ENCODE measurements at regions not wholly inside any gene's neighbourhood (a gene's known extent, or its start where the extent isn't known, plus 50 kb on each side); places are given as distances from the start of the nearest gene placed in this dataset.

- Histone ChIP-seq H3K27me3 (no peaks in the 10 kb centered on the region), H3K9me3 (ENCODE audit: low read depth) (no peaks in the 10 kb centered on the region), H3K4me3 (no peak overlapping the region), H3K4me2 (no peak overlapping the region), H3K27ac (no peak overlapping the region), H4K20me1 (ENCODE audit: low read depth) (no peaks in the 10 kb centered on the region), H3K79me2 (ENCODE audit: low read depth) (no peaks in the 10 kb centered on the region), H2AFZ (replicated peaks) (no peak overlapping the region), H3K9ac (no peak overlapping the region), H3F3A (ENCODE audit: low read depth) (no peaks in the 10 kb centered on the region), H3K4me1 (no peaks in the 10 kb centered on the region), H3K36me3 (no peaks in the 10 kb centered on the region)
- Mint-ChIP-seq H3K36me3 (no peaks in the 10 kb centered on the region), H3K4me1 (no peaks in the 10 kb centered on the region), H3K27me3 (ENCODE audit: insufficient read depth, low read depth) (no peaks in the 10 kb centered on the region), H3K4me3 (no peak overlapping the region), H3K9me3 (peaks cover 7% of the 10 kb centered on the region), H3K27ac (no peak overlapping the region)
- TF ChIP-seq EZH2 (IDR thresholded peaks at IDR 0.05) (no peak), EZH2phosphoT487 (IDR thresholded peaks at IDR 0.05) (no peak)
- TF ChIP-seq, protein P1, sequence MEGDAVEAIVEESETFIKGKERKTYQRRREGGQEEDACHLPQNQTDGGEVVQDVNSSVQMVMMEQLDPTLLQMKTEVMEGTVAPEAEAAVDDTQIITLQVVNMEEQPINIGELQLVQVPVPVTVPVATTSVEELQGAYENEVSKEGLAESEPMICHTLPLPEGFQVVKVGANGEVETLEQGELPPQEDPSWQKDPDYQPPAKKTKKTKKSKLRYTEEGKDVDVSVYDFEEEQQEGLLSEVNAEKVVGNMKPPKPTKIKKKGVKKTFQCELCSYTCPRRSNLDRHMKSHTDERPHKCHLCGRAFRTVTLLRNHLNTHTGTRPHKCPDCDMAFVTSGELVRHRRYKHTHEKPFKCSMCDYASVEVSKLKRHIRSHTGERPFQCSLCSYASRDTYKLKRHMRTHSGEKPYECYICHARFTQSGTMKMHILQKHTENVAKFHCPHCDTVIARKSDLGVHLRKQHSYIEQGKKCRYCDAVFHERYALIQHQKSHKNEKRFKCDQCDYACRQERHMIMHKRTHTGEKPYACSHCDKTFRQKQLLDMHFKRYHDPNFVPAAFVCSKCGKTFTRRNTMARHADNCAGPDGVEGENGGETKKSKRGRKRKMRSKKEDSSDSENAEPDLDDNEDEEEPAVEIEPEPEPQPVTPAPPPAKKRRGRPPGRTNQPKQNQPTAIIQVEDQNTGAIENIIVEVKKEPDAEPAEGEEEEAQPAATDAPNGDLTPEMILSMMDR (IDR thresholded peaks at IDR 0.05) = no peak
- no peak for DNase-seq (ENCODE audit: low spot score)
Measured at GRCh38 chr2:56676966-56677365, 493.2 kb downstream of the CCDC85A start.

GRCh38 chr2:56680971-56681631 is 497.3 kb downstream of the CCDC85A start:
- Histone ChIP-seq H3K27ac (no peak overlapping the region), H3K4me1 (peaks cover 7% of the 10 kb centered on the region), H3K79me2 (ENCODE audit: low read depth) (no peaks in the 10 kb centered on the region), H3K36me3 (no peaks in the 10 kb centered on the region), H2AFZ (replicated peaks) (no peak overlapping the region), H3K4me2 (no peak overlapping the region), H3K27me3 (no peaks in the 10 kb centered on the region), H3K9ac (no peak overlapping the region), H4K20me1 (ENCODE audit: low read depth) (no peaks in the 10 kb centered on the region), H3K4me3 (no peak overlapping the region), H3K9me3 (ENCODE audit: low read depth) (no peaks in the 10 kb centered on the region), H3F3A (ENCODE audit: low read depth) (no peaks in the 10 kb centered on the region)
- no peak for DNase-seq (ENCODE audit: low spot score)
- Mint-ChIP-seq H3K4me3 (no peak overlapping the region), H3K4me1 (peaks cover 11% of the 10 kb centered on the region), H3K27me3 (ENCODE audit: insufficient read depth, low read depth) (no peaks in the 10 kb centered on the region), H3K27ac (no peak overlapping the region), H3K36me3 (no peaks in the 10 kb centered on the region), H3K9me3 (no peaks in the 10 kb centered on the region)
- TF ChIP-seq EZH2phosphoT487 (IDR thresholded peaks at IDR 0.05) (no peak), EZH2 (IDR thresholded peaks at IDR 0.05) (no peak)
- TF ChIP-seq, protein P1 (IDR thresholded peaks at IDR 0.05) = no peak

DNA sequence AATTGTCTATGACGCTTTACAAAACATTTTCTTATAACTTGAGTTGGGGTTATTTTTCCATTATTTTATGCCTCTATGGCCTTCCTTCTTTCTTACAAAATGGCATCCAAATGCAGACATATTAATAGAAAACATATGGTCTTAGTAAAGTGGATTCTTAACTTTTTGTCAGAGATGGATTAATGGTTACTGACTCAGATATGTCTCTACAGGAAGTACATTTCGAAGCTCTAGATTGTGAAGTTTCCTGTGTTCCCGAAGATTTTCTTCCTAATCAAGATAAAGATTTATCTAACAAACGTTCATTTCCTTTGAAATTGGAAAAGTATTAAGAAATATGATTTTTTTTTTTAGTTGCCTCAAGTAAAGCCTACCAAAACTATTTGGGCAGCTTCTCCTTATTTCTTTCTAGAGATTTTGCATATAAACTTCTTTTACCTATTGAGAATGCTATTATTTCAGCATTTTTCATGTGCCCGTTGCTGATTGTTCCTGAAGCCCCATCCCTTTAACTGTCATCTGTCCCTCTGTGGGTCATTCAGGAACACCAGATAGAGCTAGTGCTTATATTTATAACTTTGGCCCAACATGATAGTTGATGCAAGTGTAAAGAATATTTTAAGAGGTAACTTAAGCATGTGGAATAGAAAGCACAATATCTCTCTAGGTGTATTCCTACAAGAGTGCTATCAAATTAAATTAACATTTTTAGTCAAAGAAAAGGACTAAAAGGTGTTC is 498.0 kb downstream of the CCDC85A start:
- Mint-ChIP-seq H3K36me3 (no peaks in the 10 kb centered on the region), H3K4me3 (no peak overlapping the region), H3K27me3 (ENCODE audit: insufficient read depth, low read depth) (no peaks in the 10 kb centered on the region), H3K9me3 (no peaks in the 10 kb centered on the region), H3K27ac (no peak overlapping the region), H3K4me1 (peaks cover 11% of the 10 kb centered on the region)
- no peak overlapping the region for H3K4me3 ChIP-seq
- H3K4me1 ChIP-seq = peaks cover 7% of the 10 kb centered on the region
- no peak overlapping the region for H3K27ac ChIP-seq
- no peaks in the 10 kb centered on the region for H4K20me1 ChIP-seq (ENCODE audit: low read depth)
- TF ChIP-seq EZH2 (IDR thresholded peaks at IDR 0.05) (no peak), EZH2phosphoT487 (IDR thresholded peaks at IDR 0.05) (no peak)
- TF ChIP-seq, protein P1 (IDR thresholded peaks at IDR 0.05) = no peak
- no peaks in the 10 kb centered on the region for H3K27me3 ChIP-seq
- no peaks in the 10 kb centered on the region for H3K9me3 ChIP-seq (ENCODE audit: low read depth)
- H2AFZ ChIP-seq (replicated peaks) = no peak overlapping the region
- DNase-seq (ENCODE audit: low spot score) = no peak
- H3F3A ChIP-seq (ENCODE audit: low read depth) = no peaks in the 10 kb centered on the region
- no peaks in the 10 kb centered on the region for H3K79me2 ChIP-seq (ENCODE audit: low read depth)
- no peak overlapping the region for H3K4me2 ChIP-seq
- no peaks in the 10 kb centered on the region for H3K36me3 ChIP-seq
- no peak overlapping the region for H3K9ac ChIP-seq
